ENCODE measurements at regions not wholly inside any gene's neighbourhood (a gene's known extent, or its start where the extent isn't known, plus 50 kb on each side); places are given as distances from the start of the nearest gene placed in this dataset.
"Not testable (repeated sequence)": the region's sequence is repeated elsewhere in the genome, so short reads cannot be mapped to it uniquely, and the experiment has no call there.

DNA sequence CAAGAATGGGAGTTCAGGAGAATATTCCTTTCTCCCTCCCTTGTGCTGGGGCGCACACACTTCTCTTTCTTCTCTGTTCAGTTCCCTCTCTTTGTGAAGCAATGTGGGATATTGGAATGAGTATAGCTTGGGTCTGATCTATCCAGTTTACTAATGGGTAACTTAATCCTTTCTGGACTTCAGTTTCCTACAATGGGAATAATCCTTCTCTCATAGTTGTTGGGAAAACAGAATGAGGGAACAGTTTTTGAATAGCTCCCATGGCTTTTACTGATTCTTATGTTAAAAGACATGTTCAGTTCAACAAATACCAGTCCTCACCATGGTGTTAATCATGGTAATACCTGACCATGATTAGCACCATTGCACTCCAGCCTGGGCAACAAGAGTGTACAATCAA lies 93.1 kb downstream of the ARL4C start:
- Mint-ChIP-seq H3K27ac (peak overlapping the region; percentile 36), H3K4me3 (no peak overlapping the region), H3K9me3 (peaks cover 7% of the 10 kb centered on the region), H3K36me3 (ENCODE audit: low read depth) (peaks cover 21% of the 10 kb centered on the region), H3K4me1 (peaks cover 68% of the 10 kb centered on the region), H3K27me3 (no peaks in the 10 kb centered on the region)
- ChIA-PET POLR2A (interaction anchor here (0.6 kb wide), 1 partner anchor 8 kb away, joined by 5 read pairs; no protein-coding TSS in a partner anchor), CTCF (interaction anchor here (0.9 to 1.8 kb wide), 5 partner anchors 9 to 92 kb away, joined by 3 to 4 read pairs (median 3); no protein-coding TSS in a partner anchor)
- DNase-seq = no peak

- no peaks in the 10 kb centered on the region for H3K27me3 Mint-ChIP-seq
- peaks cover 7% of the 10 kb centered on the region for H3K9me3 Mint-ChIP-seq
- no peak overlapping the region for H3K4me3 Mint-ChIP-seq
- peaks cover 73% of the 10 kb centered on the region for H3K4me1 Mint-ChIP-seq
- H3K27ac Mint-ChIP-seq = peak overlapping the region; percentile 75
- DNase-seq = no peak
- peaks cover 21% of the 10 kb centered on the region for H3K36me3 Mint-ChIP-seq (ENCODE audit: low read depth)
- POLR2A ChIA-PET = no interaction called here
- CTCF ChIA-PET = interaction anchor here (1.8 kb wide), 1 partner anchor 15 kb away, joined by 4 read pairs; no protein-coding TSS in a partner anchor
These were observed 93.8 kb downstream of the ARL4C start for GRCh38 chr2:234403074-234403473.

- Mint-ChIP-seq H3K36me3 (ENCODE audit: low read depth) (peaks cover 21% of the 10 kb centered on the region), H3K27me3 (no peaks in the 10 kb centered on the region), H3K4me1 (peaks cover 78% of the 10 kb centered on the region), H3K9me3 (peaks cover 7% of the 10 kb centered on the region), H3K27ac (peak overlapping the region; percentile 77), H3K4me3 (no peak overlapping the region)
- no peak for DNase-seq
- ChIA-PET POLR2A (no interaction called here), CTCF (interaction anchor here (1.2 to 1.6 kb wide), 2 partner anchors 11 to 35 kb away, joined by 4 read pairs; no protein-coding TSS in a partner anchor)
These were observed 95.5 kb downstream of the ARL4C start for GRCh38 chr2:234401426-234401825.

- peaks cover 7% of the 10 kb centered on the region for H3K9me3 Mint-ChIP-seq
- no peak for DNase-seq
- peaks cover 71% of the 10 kb centered on the region for H3K4me1 Mint-ChIP-seq
- ChIA-PET POLR2A (no interaction called here), CTCF (interaction anchor here (0.6 to 1.6 kb wide), 2 partner anchors 36 to 83 kb away, joined by 3 to 4 read pairs; no protein-coding TSS in a partner anchor)
- H3K4me3 Mint-ChIP-seq = no peak overlapping the region
- H3K36me3 Mint-ChIP-seq (ENCODE audit: low read depth) = peaks cover 22% of the 10 kb centered on the region
- H3K27me3 Mint-ChIP-seq = no peaks in the 10 kb centered on the region
- peak overlapping the region; percentile 7 for H3K27ac Mint-ChIP-seq
These were observed 97.2 kb downstream of the ARL4C start for GRCh38 chr2:234399451-234400246.

DNA sequence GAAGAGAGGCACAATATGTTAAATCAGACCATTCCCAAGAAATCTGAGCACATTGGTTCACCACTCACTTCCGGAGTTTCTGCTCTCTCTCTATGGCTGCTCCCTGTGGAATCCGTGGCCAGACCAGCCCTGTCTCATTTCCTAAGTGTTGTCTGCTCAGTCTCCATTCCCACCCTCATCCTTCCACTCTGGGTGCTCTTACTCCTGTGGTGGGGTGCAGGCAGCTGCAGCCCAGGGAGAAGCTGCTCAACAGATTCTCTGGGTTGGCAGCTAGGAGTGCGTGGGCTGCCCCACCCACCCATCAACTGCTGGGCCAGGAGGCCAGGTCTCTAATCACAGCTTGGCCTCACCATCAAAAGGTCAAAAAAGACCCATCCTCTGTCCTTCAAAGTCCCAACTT lies 98.3 kb downstream of the ARL4C start:
- ChIA-PET CTCF (interaction anchor here (0.6 to 1.2 kb wide), 2 partner anchors 15 to 567 kb away, joined by 3 read pairs; no protein-coding TSS in a partner anchor), POLR2A (no interaction called here)
- no peak overlapping the region for H3K27ac Mint-ChIP-seq
- H3K27me3 Mint-ChIP-seq = no peaks in the 10 kb centered on the region
- peaks cover 29% of the 10 kb centered on the region for H3K36me3 Mint-ChIP-seq (ENCODE audit: low read depth)
- DNase-seq = no peak
- H3K4me1 Mint-ChIP-seq = peaks cover 80% of the 10 kb centered on the region
- H3K9me3 Mint-ChIP-seq = peaks cover 7% of the 10 kb centered on the region
- no peak overlapping the region for H3K4me3 Mint-ChIP-seq

DNA sequence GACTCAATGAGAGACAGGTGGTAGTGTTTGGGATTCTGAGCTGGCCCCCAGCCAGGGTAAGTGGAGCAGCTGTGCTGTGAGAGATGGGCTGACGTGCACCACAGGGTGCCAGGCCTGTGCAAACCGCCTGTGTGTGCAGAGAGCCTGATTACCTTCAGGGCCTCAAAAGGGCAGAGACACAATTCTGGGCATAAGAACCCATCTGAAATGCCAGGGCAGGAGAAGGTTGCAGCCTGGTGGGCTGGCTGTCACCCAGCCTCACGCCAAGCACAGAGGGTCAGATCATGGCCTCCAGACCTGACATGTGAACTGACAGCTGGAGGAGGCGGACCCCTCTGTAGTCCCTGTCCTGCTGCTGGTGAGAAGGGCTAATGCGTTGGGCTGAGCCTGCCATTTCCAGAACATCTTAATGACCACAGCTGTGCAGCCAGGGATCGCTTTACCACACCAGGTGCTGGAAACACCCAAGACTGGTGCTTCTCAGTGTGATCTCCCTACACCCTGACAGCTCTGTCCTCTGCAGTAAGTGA lies 100.9 kb downstream of the ARL4C start:
- no peak for DNase-seq
- Mint-ChIP-seq H3K36me3 (ENCODE audit: low read depth) (peaks cover 24% of the 10 kb centered on the region), H3K27me3 (no peaks in the 10 kb centered on the region), H3K4me3 (no peak overlapping the region), H3K9me3 (peaks cover 5% of the 10 kb centered on the region), H3K27ac (no peak overlapping the region), H3K4me1 (peaks cover 78% of the 10 kb centered on the region)
- POLR2A ChIA-PET = no interaction called here
- CTCF ChIA-PET = interaction anchor here (1.1 to 1.9 kb wide), 5 partner anchors 12 to 26 kb away, joined by 3 to 6 read pairs (median 5); no protein-coding TSS in a partner anchor

DNA sequence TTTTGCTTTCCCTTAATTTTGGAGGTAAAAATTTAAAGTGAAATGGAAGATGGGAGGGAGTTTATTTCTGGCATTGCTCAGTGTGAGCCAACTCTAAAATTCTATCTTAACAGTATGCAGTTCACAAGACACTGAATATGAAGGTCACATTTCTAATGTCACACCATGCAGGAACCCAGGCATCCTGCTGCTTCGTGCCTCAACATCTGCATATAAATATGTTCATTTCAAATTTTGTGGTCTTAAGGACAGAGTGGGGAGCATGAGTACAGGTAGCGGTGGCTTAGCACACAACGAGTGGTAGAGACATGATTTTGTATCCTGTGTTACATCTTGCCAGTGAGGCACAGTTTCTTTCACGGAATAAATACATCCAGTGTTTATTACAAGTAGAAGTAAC lies 102.4 kb downstream of the ARL4C start:
- Mint-ChIP-seq H3K36me3 (ENCODE audit: low read depth) (peaks cover 17% of the 10 kb centered on the region), H3K27ac (peak overlapping the region; percentile 28), H3K4me3 (no peak overlapping the region), H3K27me3 (no peaks in the 10 kb centered on the region), H3K9me3 (peaks cover 4% of the 10 kb centered on the region), H3K4me1 (peaks cover 64% of the 10 kb centered on the region)
- no peak for DNase-seq
- ChIA-PET CTCF (interaction anchor here (0.6 to 1.8 kb wide), 4 partner anchors 10 to 25 kb away, joined by 3 to 6 read pairs (median 3); no protein-coding TSS in a partner anchor), POLR2A (no interaction called here)

DNA sequence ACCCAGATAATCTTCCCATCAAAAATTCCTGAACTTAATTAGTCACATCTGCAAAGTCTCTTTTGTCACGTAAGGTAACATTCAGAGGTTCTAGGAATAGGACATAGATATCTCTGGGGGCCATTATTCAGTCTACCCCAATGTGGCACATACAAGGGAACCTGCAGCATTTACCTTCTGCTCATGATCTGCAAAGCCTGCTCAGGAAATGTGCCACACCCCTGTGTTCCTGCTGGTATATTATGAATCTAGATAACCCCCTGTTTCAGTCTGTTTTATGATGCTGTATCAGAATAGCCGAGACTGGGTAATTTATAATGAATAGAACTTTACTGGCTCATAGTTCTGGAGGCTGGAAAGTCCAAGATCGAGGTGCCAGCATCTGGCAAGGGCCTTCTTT lies 103.5 kb downstream of the ARL4C start:
- no peak for DNase-seq
- Mint-ChIP-seq H3K4me1 (peaks cover 58% of the 10 kb centered on the region), H3K27me3 (no peaks in the 10 kb centered on the region), H3K27ac (peak overlapping the region; percentile 47), H3K9me3 (peaks cover 7% of the 10 kb centered on the region), H3K36me3 (ENCODE audit: low read depth) (peaks cover 23% of the 10 kb centered on the region), H3K4me3 (peak overlapping the region; percentile 14)
- ChIA-PET POLR2A (no interaction called here), CTCF (interaction anchor here (0.6 to 1.5 kb wide), 3 partner anchors 19 to 251 kb away, joined by 4 to 6 read pairs (median 5); no protein-coding TSS in a partner anchor)

GRCh38 chr2:234392041-234392615 lies 104.8 kb downstream of the ARL4C start:
- POLR2A ChIA-PET = no interaction called here
- H3K36me3 Mint-ChIP-seq (ENCODE audit: low read depth) = peaks cover 28% of the 10 kb centered on the region
- DNase-seq = no peak
- peaks cover 12% of the 10 kb centered on the region for H3K9me3 Mint-ChIP-seq
- peaks cover 53% of the 10 kb centered on the region for H3K4me1 Mint-ChIP-seq
- H3K27ac Mint-ChIP-seq = no peak overlapping the region
- no peak overlapping the region for H3K4me3 Mint-ChIP-seq
- CTCF ChIA-PET = interaction anchor here (0.7 to 1.5 kb wide), 5 partner anchors 18 to 45 kb away, joined by 3 to 5 read pairs (median 4); no protein-coding TSS in a partner anchor
- no peaks in the 10 kb centered on the region for H3K27me3 Mint-ChIP-seq

GRCh38 chr2:234391625-234392024 lies 105.3 kb downstream of the ARL4C start:
- H3K4me3 Mint-ChIP-seq = no peak overlapping the region
- peaks cover 50% of the 10 kb centered on the region for H3K4me1 Mint-ChIP-seq
- no peak for DNase-seq
- H3K27ac Mint-ChIP-seq = no peak overlapping the region
- H3K36me3 Mint-ChIP-seq (ENCODE audit: low read depth) = peaks cover 31% of the 10 kb centered on the region
- ChIA-PET POLR2A (no interaction called here), CTCF (interaction anchor here (0.7 to 1.5 kb wide), 4 partner anchors 29 to 46 kb away, joined by 3 to 4 read pairs (median 4); no protein-coding TSS in a partner anchor)
- H3K27me3 Mint-ChIP-seq = no peaks in the 10 kb centered on the region
- H3K9me3 Mint-ChIP-seq = peaks cover 14% of the 10 kb centered on the region

DNA sequence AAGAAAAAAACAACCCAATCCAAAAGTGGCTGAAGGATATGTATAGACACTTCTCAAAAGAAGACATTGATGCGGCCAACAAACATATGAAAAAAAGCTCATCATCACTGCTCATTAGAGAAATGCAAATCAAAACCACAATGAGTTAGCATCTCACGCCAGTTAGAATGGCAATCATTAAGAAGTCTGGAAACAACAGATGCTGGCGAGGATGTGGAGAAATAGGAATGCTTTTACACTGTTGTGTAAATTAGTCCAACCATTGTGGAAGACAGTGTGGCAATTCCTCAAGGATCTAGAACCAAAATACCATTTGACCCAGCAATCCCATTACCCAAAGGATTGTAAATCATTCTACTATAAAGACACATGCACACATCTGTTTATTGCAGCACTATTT lies 107.2 kb downstream of the ARL4C start:
- H3K27ac Mint-ChIP-seq, POLR2A ChIA-PET, H3K4me3 Mint-ChIP-seq, CTCF ChIA-PET, H3K27me3 Mint-ChIP-seq, DNase-seq: not testable (repeated sequence)
- Mint-ChIP-seq H3K9me3 (peaks cover 25% of the 10 kb centered on the region), H3K36me3 (ENCODE audit: low read depth) (peaks cover 36% of the 10 kb centered on the region), H3K4me1 (peaks cover 38% of the 10 kb centered on the region)

- peaks cover 25% of the 10 kb centered on the region for H3K9me3 Mint-ChIP-seq
- no peaks in the 10 kb centered on the region for H3K27me3 Mint-ChIP-seq
- no peak overlapping the region for H3K27ac Mint-ChIP-seq
- ChIA-PET CTCF (interaction anchor here (1.0 kb wide), 1 partner anchor 16 kb away, joined by 4 read pairs; no protein-coding TSS in a partner anchor), POLR2A (no interaction called here)
- DNase-seq = no peak
- no peak overlapping the region for H3K4me3 Mint-ChIP-seq
- H3K4me1 Mint-ChIP-seq = peaks cover 27% of the 10 kb centered on the region
- peaks cover 27% of the 10 kb centered on the region for H3K36me3 Mint-ChIP-seq (ENCODE audit: low read depth)
These were observed 108.3 kb downstream of the ARL4C start for GRCh38 chr2:234388591-234388990.

DNA sequence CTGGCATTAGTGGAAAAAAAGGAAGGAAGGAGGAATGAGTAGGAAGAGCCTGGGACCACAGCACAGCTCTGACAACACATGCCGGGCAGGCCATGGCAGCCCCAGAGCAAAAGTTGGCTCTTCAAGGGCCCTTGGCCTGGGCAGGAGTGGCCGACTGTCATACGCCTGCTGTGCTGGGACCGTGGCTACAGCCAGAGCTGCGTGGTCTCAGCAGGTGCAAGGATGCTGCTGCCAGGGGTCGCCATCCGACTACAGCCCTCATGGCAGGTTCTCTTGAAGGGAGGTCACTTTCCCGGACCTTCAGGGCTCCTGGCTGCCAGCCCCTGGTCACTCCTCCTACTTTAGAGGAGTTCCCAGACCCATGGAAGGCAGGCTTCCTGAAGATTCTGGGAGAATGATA lies 109.9 kb downstream of the ARL4C start:
- Mint-ChIP-seq H3K4me1 (peaks cover 11% of the 10 kb centered on the region), H3K27me3 (no peaks in the 10 kb centered on the region), H3K4me3 (no peak overlapping the region), H3K36me3 (ENCODE audit: low read depth) (peaks cover 22% of the 10 kb centered on the region), H3K27ac (peak overlapping the region; percentile 57), H3K9me3 (peaks cover 25% of the 10 kb centered on the region)
- no peak for DNase-seq
- CTCF ChIA-PET = interaction anchor here (1.0 kb wide), 1 partner anchor 88 kb away, joined by 3 read pairs; no protein-coding TSS in a partner anchor
- POLR2A ChIA-PET = no interaction called here

Measured in activated CD4-positive, alpha-beta T cell treated with anti-CD3 and anti-CD28 coated beads, Interleukin-2, amount 10 ng/mL, durations not matched to agents 7 days and 5 days (primary cell).